CD4-positive, alpha-beta T cell treated with Interferon alpha-2 for 1 hour (primary cell): ENCODE measurements at regions not wholly inside any gene's neighbourhood (a gene's known extent, or its start where the extent isn't known, plus 50 kb on each side); places are given as distances from the start of the nearest gene placed in this dataset.
"Not testable (repeated sequence)": the region's sequence is repeated elsewhere in the genome, so short reads cannot be mapped to it uniquely, and the experiment has no call there.

Source experiments
- DNase-seq, 2 donors: peaks; one replicate each; pipeline ENCODE4 v3.0.0-alpha.2; 2020 to 2022

GRCh38 chr20:12072954-12073264, 155.2 kb downstream of the BTBD3 start:
- no peak for DNase-seq

GRCh38 chr20:12074111-12074655, 156.5 kb downstream of the BTBD3 start:
- no peak for DNase-seq

GRCh38 chr20:12076200-12076599, 158.5 kb downstream of the BTBD3 start:
- DNase-seq = no peak

GRCh38 chr20:12077875-12078274, 160.2 kb downstream of the BTBD3 start:
- no peak for DNase-seq

- DNase-seq = no peak
These were observed 161.8 kb downstream of the BTBD3 start for GRCh38 chr20:12079490-12079889.

- DNase-seq = no peak
These were observed 165.6 kb downstream of the BTBD3 start for GRCh38 chr20:12083269-12083668.

GRCh38 chr20:12084482-12084881, 166.8 kb downstream of the BTBD3 start:
- no peak for DNase-seq

GRCh38 chr20:12086359-12086758, 168.7 kb downstream of the BTBD3 start:
- no peak for DNase-seq

- DNase-seq = no peak
These were observed 173.2 kb downstream of the BTBD3 start for GRCh38 chr20:12090920-12091319.

GRCh38 chr20:12093057-12093796, 175.5 kb downstream of the BTBD3 start:
- DNase-seq = no peak

- not testable (repeated sequence) for DNase-seq
These were observed 176.1 kb downstream of the BTBD3 start for GRCh38 chr20:12093797-12094190.

GRCh38 chr20:12095180-12095920, 177.7 kb downstream of the BTBD3 start:
- DNase-seq = no peak

- no peak for DNase-seq
These were observed 180.7 kb downstream of the BTBD3 start for GRCh38 chr20:12098421-12098820.

- DNase-seq = no peak
These were observed 191.2 kb downstream of the BTBD3 start for GRCh38 chr20:12108846-12109245.

- DNase-seq = no peak
These were observed 192.6 kb downstream of the BTBD3 start for GRCh38 chr20:12110274-12110673.

GRCh38 chr20:12110711-12111110, 193.0 kb downstream of the BTBD3 start:
- no peak for DNase-seq

- no peak for DNase-seq
These were observed 193.9 kb downstream of the BTBD3 start for GRCh38 chr20:12111431-12112088.

GRCh38 chr20:12112089-12112474, 194.4 kb downstream of the BTBD3 start:
- no peak for DNase-seq

GRCh38 chr20:12112665-12113064, 195.0 kb downstream of the BTBD3 start:
- DNase-seq = no peak

- no peak for DNase-seq
These were observed 195.4 kb downstream of the BTBD3 start for GRCh38 chr20:12113075-12113467.

- DNase-seq = no peak
These were observed 196.0 kb downstream of the BTBD3 start for GRCh38 chr20:12113468-12114371.

GRCh38 chr20:12129114-12129513, 211.4 kb downstream of the BTBD3 start:
- not testable (repeated sequence) for DNase-seq

GRCh38 chr20:12129532-12129931, 211.8 kb downstream of the BTBD3 start:
- not testable (repeated sequence) for DNase-seq
